Parathyroid adenoma (tissue), 2 donors: ENCODE measurements at regions not wholly inside any gene's neighbourhood (a gene's known extent, or its start where the extent isn't known, plus 50 kb on each side); places are given as distances from the start of the nearest gene placed in this dataset.

Source experiments
- H2AFZ ChIP-seq: fragments of 300-600 bp; sonication (generic); one replicate; pipeline ENCODE4 v1.7.0; 2017; ENCODE audit warnings: antibody characterized with exemption, mild to moderate bottlenecking
- H3K27ac ChIP-seq: fragments of 300-600 bp; sonication (generic); one replicate; pipeline ENCODE4 v1.7.0; 2017
- H3K27me3 ChIP-seq: fragments of 300-600 bp; sonication (generic); one replicate; pipeline ENCODE4 v1.7.0; 2017; ENCODE audit warnings: low read length; ENCODE audit not compliant: control insufficient read depth, insufficient read depth
- H3K36me3 ChIP-seq: fragments of 300-600 bp; sonication (generic); one replicate; pipeline ENCODE4 v1.7.0; 2017; ENCODE audit warnings: low read length; ENCODE audit not compliant: control insufficient read depth, insufficient read depth
- H3K4me1 ChIP-seq: fragments of 300-600 bp; sonication (generic); one replicate; pipeline ENCODE4 v1.7.0; 2017; ENCODE audit warnings: control low read depth
- H3K4me2 ChIP-seq: fragments of 300-600 bp; sonication (generic); one replicate; pipeline ENCODE4 v1.7.0; 2017; ENCODE audit warnings: low read length
- H3K4me3 ChIP-seq: fragments of 300-600 bp; sonication (generic); one replicate; pipeline ENCODE4 v1.7.0; 2017; ENCODE audit warnings: low read depth, low read length
- H3K79me2 ChIP-seq: fragments of 300-600 bp; sonication (generic); one replicate; pipeline ENCODE4 v1.7.0; 2017; ENCODE audit warnings: control low read depth
- H3K9ac ChIP-seq: fragments of 300-600 bp; sonication (generic); one replicate; pipeline ENCODE4 v1.7.0; 2017; ENCODE audit warnings: mild to moderate bottlenecking
- H3K9me3 ChIP-seq: fragments of 300-600 bp; sonication (generic); one replicate; pipeline ENCODE4 v1.7.0; 2017; ENCODE audit warnings: low read length; ENCODE audit not compliant: control insufficient read depth
- CTCF ChIP-seq: fragments of 300-600 bp; sonication (generic); IDR thresholded peaks from one replicate; pipeline ENCODE4 v1.7.0; 2017; ENCODE audit warnings: antibody characterized with exemption, mild to moderate bottlenecking
- donor health status: primary hyperparathyroidism.

DNA sequence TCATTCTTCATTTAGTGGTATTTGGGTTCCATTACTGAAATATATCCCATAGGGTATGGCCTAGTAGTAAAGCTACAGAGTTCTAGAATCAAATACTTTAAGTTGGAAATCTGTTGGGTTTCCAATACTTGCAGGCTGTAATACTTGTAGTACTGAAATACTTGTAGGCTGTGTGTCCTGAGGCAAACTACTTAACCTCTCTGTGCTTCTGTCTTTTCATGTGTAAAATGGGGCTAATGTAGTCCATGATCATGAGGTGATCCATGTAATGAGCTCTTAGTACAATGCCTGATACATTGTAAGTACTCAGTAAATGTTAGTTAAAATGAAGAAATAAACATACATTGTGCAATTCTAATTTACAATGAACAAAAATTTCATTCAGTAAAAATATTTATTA, 368.9 kb downstream of the CSNK1G3 start:
- Histone ChIP-seq H3K4me2 (no peak overlapping the region), H3K4me3 (no peak overlapping the region), H3K9ac (no peak overlapping the region), H2AFZ (no peak overlapping the region), H3K27ac (no peak overlapping the region), H3K36me3 (no peaks in the 10 kb centered on the region), H3K9me3 (no peaks in the 10 kb centered on the region), H3K27me3 (no peaks in the 10 kb centered on the region), H3K4me1 (no peaks in the 10 kb centered on the region), H3K79me2 (no peaks in the 10 kb centered on the region)
- no peak for TF ChIP-seq CTCF

DNA sequence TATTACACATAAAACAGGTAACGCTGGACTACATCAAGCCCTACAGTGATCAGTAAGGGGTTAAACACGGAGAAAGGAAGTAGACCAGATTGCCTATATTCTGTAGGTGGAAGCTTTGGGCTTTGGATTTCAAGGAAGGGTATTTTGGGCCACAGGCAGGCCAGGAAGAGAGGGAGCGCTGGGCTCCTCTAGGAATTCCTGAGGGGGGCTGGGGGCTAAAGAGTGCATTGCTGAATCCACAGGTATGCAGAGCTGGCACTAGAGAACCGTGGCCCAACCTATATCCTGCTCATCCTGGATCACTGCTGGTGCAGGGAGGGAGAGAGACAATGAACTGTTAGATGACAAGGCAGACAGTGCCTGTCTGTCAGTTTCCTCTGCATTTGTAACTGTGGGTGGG, 367.1 kb downstream of the CSNK1G3 start:
- H3K4me1 ChIP-seq, result no peaks in the 10 kb centered on the region

GRCh38 chr5:123876276-123876790, 364.4 kb downstream of the CSNK1G3 start:
- H3K9me3 ChIP-seq, result no peaks in the 10 kb centered on the region
- H3K4me2 ChIP-seq, result no peak overlapping the region
- H3K4me3 ChIP-seq, result no peak overlapping the region
- H2AFZ ChIP-seq, result no peak overlapping the region
- H3K36me3 ChIP-seq, result no peaks in the 10 kb centered on the region
- H3K9ac ChIP-seq, result no peak overlapping the region
- no peaks in the 10 kb centered on the region for H3K27me3 ChIP-seq
- H3K4me1 ChIP-seq, result no peaks in the 10 kb centered on the region
- H3K27ac ChIP-seq, result no peak overlapping the region
- no peak for TF ChIP-seq CTCF
- no peaks in the 10 kb centered on the region for H3K79me2 ChIP-seq

More for the DNA sequence above, 367.1 kb downstream of the CSNK1G3 start:
- Histone ChIP-seq H3K27ac (no peak overlapping the region), H3K79me2 (no peaks in the 10 kb centered on the region), H3K4me3 (no peak overlapping the region), H3K9ac (no peak overlapping the region), H3K36me3 (no peaks in the 10 kb centered on the region), H3K27me3 (no peaks in the 10 kb centered on the region), H3K4me2 (no peak overlapping the region), H3K9me3 (no peaks in the 10 kb centered on the region), H2AFZ (no peak overlapping the region)
- no peak for TF ChIP-seq CTCF

- Histone ChIP-seq H3K4me3 (no peak overlapping the region), H3K9ac (no peak overlapping the region)
Observed at GRCh38 chr5:123875561-123876275, 363.7 kb downstream of the CSNK1G3 start.

More at GRCh38 chr5:123875561-123876275, 363.7 kb downstream of the CSNK1G3 start:
- H3K36me3 ChIP-seq, result no peaks in the 10 kb centered on the region
- no peak for TF ChIP-seq CTCF
- no peak overlapping the region for H3K27ac ChIP-seq
- no peaks in the 10 kb centered on the region for H3K79me2 ChIP-seq
- H3K9me3 ChIP-seq, result no peaks in the 10 kb centered on the region
- no peaks in the 10 kb centered on the region for H3K4me1 ChIP-seq
- no peak overlapping the region for H3K4me2 ChIP-seq
- peak overlapping the region; percentile 10 for H2AFZ ChIP-seq
- H3K27me3 ChIP-seq, result no peaks in the 10 kb centered on the region
